Liver (tissue), 7 donors: ENCODE measurements at regions not wholly inside any gene's neighbourhood (a gene's known extent, or its start where the extent isn't known, plus 50 kb on each side); places are given as distances from the start of the nearest gene placed in this dataset.

ENCODE experiments used
- DNase-seq: peaks from one replicate; pipeline ENCODE4 v3.0.0-alpha.2; 2017; ENCODE audit warnings: low spot score
- H3K27ac ChIP-seq, 2 donors: one replicate each; pipeline ENCODE4 v1.7.0; 2013; ENCODE audit warnings: inconsistent platforms in 2 of 2, low read length in 2 of 2, control low read depth in 1 of 2, low read depth in 1 of 2, mild to moderate bottlenecking in 1 of 2
- H3K27me3 ChIP-seq, 4 donors: one replicate each; pipeline versions ENCODE4 v1.6.1 to v1.7.0; 2013; ENCODE audit warnings: low read length in 3 of 4, inconsistent platforms in 1 of 4, mild to moderate bottlenecking in 1 of 4, moderate library complexity in 1 of 4; ENCODE audit not compliant: control insufficient read depth in 4 of 4, insufficient read depth in 4 of 4
- H3K36me3 ChIP-seq, 4 donors: one replicate each; pipeline versions ENCODE4 v1.6.1 to v1.7.0; 2013; ENCODE audit warnings: low read length in 3 of 4, mild to moderate bottlenecking in 3 of 4, low read depth in 1 of 4, moderate library complexity in 1 of 4; ENCODE audit not compliant: control insufficient read depth in 4 of 4, insufficient read depth in 3 of 4
- H3K4me1 ChIP-seq, 4 donors: one replicate each; pipeline versions ENCODE4 v1.6.1 to v1.7.0; 2013; ENCODE audit warnings: low read length in 3 of 4, mild to moderate bottlenecking in 3 of 4, moderate library complexity in 1 of 4; ENCODE audit not compliant: control insufficient read depth in 4 of 4, insufficient read depth in 4 of 4
- H3K4me3 ChIP-seq, 3 donors: one replicate each; pipeline versions ENCODE4 v1.6.1 to v1.7.0; 2013; ENCODE audit warnings: low read length in 3 of 3, control low read depth in 1 of 3, low read depth in 1 of 3, mild to moderate bottlenecking in 1 of 3
- H3K9ac ChIP-seq, 2 donors: one replicate each; pipeline ENCODE4 v1.7.0; 2013; ENCODE audit warnings: low read length in 2 of 2, mild to moderate bottlenecking in 2 of 2, moderate library complexity in 2 of 2, control low read depth in 1 of 2, low read depth in 1 of 2
- H3K9me3 ChIP-seq, 4 donors: one replicate each; pipeline versions ENCODE4 v1.6.1 to v1.7.0; 2013; ENCODE audit warnings: low read length in 3 of 4; ENCODE audit not compliant: control insufficient read depth in 4 of 4
- ATF3 ChIP-seq: IDR thresholded peaks from 2 replicates; pipeline ENCODE4 v1.6.1; 2016; ENCODE audit warnings: antibody characterized with exemption
- EGR1 ChIP-seq, 2 donors: IDR thresholded peaks; 2 replicates each; pipeline ENCODE4 v1.6.1; 2016 to 2018; ENCODE audit warnings: antibody characterized with exemption in 2 of 2, low read depth in 2 of 2
- GABPA ChIP-seq, 2 donors: IDR thresholded peaks in 1 of 2; conservative IDR thresholded peaks in 1 of 2; 2 replicates each; pipeline ENCODE4 v1.6.1; 2016; ENCODE audit warnings: antibody characterized with exemption in 2 of 2, mild to moderate bottlenecking in 1 of 2, moderate library complexity in 1 of 2
- JUND ChIP-seq, 2 donors: IDR thresholded peaks; 2 replicates each; pipeline ENCODE4 v1.6.1; 2016; ENCODE audit warnings: antibody characterized with exemption in 2 of 2
- RAD21 ChIP-seq, 2 donors: IDR thresholded peaks; 2 replicates each; pipeline ENCODE4 v1.6.1; 2016; ENCODE audit warnings: antibody characterized with exemption in 2 of 2, mild to moderate bottlenecking in 2 of 2
- RXRA ChIP-seq, 2 donors: IDR thresholded peaks; 2 replicates each; pipeline ENCODE4 v1.6.1; 2017 to 2018; ENCODE audit warnings: antibody characterized with exemption in 2 of 2, mild to moderate bottlenecking in 1 of 2
- SP1 ChIP-seq: IDR thresholded peaks from 2 replicates; pipeline ENCODE4 v1.6.1; 2018; ENCODE audit warnings: antibody characterized with exemption, mild to moderate bottlenecking
- TAF1 ChIP-seq: conservative IDR thresholded peaks from 2 replicates; pipeline ENCODE4 v1.6.1; 2016; ENCODE audit warnings: antibody characterized with exemption, mild to moderate bottlenecking
- YY1 ChIP-seq: IDR thresholded peaks from 2 replicates; pipeline ENCODE4 v1.6.1; 2016; ENCODE audit warnings: antibody characterized with exemption, mild to moderate bottlenecking
- WGBS: extraction: QIAGEN DNeasy Blood & Tissue Kit; methylation state at CpG from one replicate; pipeline ENCODE4 v1.1.7; 2013; 5-methylcytosine and 5-hydroxymethylcytosine counted together
- TF ChIP-seq, protein P1 (sequence below): IDR thresholded peaks from 2 replicates; pipeline ENCODE4 v1.6.1; 2016; ENCODE audit warnings: antibody characterized with exemption, mild to moderate bottlenecking
- TF ChIP-seq, protein P2 (sequence below): IDR thresholded peaks from 2 replicates; pipeline ENCODE4 v1.6.1; 2016; ENCODE audit warnings: antibody characterized with exemption
- donor health status: healthy.
- donor health status: healthy.
- donor health status: healthy.
- donor health status: healthy.

DNA sequence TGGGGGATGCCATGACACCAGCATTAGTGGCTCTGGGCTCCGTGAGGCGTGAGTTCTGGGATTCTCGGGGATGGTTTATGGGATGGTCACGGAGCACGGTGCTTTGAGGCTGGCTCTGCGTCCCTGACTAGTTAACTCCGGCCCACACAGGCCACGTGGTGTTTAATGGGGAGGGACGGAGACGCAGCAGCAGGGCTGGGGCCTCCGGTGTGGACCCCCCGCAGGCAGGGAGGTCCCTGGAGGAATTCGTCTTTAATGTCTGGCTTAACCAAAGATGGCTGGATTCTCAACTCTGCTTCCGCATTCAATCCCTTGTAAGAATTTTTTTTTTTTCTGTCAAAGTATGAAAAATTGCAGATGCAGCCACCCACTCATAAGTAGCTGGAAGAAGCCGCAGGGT lies 86.4 kb upstream of the RFLNA start:
- no peaks in the 10 kb centered on the region for H3K9me3 ChIP-seq
- TF ChIP-seq, protein P1, sequence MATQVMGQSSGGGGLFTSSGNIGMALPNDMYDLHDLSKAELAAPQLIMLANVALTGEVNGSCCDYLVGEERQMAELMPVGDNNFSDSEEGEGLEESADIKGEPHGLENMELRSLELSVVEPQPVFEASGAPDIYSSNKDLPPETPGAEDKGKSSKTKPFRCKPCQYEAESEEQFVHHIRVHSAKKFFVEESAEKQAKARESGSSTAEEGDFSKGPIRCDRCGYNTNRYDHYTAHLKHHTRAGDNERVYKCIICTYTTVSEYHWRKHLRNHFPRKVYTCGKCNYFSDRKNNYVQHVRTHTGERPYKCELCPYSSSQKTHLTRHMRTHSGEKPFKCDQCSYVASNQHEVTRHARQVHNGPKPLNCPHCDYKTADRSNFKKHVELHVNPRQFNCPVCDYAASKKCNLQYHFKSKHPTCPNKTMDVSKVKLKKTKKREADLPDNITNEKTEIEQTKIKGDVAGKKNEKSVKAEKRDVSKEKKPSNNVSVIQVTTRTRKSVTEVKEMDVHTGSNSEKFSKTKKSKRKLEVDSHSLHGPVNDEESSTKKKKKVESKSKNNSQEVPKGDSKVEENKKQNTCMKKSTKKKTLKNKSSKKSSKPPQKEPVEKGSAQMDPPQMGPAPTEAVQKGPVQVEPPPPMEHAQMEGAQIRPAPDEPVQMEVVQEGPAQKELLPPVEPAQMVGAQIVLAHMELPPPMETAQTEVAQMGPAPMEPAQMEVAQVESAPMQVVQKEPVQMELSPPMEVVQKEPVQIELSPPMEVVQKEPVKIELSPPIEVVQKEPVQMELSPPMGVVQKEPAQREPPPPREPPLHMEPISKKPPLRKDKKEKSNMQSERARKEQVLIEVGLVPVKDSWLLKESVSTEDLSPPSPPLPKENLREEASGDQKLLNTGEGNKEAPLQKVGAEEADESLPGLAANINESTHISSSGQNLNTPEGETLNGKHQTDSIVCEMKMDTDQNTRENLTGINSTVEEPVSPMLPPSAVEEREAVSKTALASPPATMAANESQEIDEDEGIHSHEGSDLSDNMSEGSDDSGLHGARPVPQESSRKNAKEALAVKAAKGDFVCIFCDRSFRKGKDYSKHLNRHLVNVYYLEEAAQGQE = no peak
- no peak for DNase-seq
- no peaks in the 10 kb centered on the region for H3K36me3 ChIP-seq
- no peak overlapping the region for H3K27ac ChIP-seq
- WGBS = 85% methylated on average over 15 of the region's 15 CpGs
- H3K4me3 ChIP-seq = no peak overlapping the region
- no peaks in the 10 kb centered on the region for H3K27me3 ChIP-seq
- no peak overlapping the region for H3K9ac ChIP-seq
- no peaks in the 10 kb centered on the region for H3K4me1 ChIP-seq

DNA sequence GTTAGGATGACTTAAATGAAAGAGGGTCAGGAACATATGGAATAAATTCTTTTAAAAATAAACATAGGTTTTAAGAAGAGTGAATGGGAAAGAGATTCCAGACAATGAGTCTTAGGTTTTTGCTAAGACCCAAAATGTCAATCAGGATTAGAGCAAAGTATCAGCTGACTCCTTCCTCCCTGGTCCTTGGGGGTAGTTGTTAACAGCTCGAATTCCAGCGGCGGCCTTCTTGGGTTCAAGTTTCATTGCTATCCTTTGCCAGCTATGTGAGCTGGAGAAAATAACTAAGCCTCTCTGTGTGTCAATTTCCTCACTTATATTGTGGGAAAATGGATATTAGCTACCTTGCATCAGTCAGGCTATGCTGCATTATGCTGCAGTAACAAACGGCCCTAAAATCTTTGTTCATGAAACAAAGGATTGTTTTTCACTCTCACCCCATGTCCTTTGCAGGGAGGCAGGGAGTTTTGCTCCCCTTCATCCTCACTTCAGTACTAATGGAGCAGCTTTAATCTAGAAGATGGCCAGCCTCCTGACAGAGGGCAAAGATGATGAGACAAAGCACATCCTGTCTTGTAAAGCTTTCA lies 83.8 kb upstream of the RFLNA start:
- H3K36me3 ChIP-seq = no peaks in the 10 kb centered on the region
- 90% methylated on average over 4 of the region's 4 CpGs for WGBS
- H3K27ac ChIP-seq = no peak overlapping the region
- H3K27me3 ChIP-seq = peaks cover 0 to 3% (median 0%) of the 10 kb centered on the region in 4 donors
- H3K9ac ChIP-seq = no peak overlapping the region
- TF ChIP-seq, protein P2, sequence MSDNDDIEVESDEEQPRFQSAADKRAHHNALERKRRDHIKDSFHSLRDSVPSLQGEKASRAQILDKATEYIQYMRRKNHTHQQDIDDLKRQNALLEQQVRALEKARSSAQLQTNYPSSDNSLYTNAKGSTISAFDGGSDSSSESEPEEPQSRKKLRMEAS = no peak
- TF ChIP-seq GABPA (IDR thresholded peaks at IDR 0.05 in 1 of 2, conservative IDR thresholded peaks at IDR 0.05 in 1 of 2) = no peak
- no peak for DNase-seq
- H3K4me3 ChIP-seq = no peak overlapping the region
- no peaks in the 10 kb centered on the region for H3K4me1 ChIP-seq
- peaks cover 3 to 7% (median 5%) of the 10 kb centered on the region in 4 donors for H3K9me3 ChIP-seq

DNA sequence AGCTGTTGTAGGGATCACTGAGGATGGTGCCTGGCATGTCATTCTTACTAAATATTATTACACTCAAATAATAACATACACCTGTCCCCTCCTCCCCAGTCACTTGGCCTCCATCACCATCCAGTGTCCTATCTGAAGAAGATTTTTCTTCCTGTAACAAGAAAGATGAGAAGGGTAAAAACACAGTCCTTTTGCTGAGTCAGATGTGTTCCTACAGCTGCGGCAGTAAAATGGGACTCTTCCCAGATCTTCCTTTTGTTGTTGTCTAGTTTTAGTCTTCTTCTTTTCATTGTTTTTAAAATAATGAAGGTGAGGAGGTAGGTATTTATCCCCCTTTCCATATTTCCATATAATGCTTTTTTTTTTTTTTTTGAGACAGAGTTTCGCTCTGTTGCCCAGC lies 83.1 kb upstream of the RFLNA start:
- H3K27me3 ChIP-seq = peaks cover 0 to 3% (median 0%) of the 10 kb centered on the region in 4 donors
- peaks cover 3 to 7% (median 5%) of the 10 kb centered on the region in 4 donors for H3K9me3 ChIP-seq
- DNase-seq = no peak
- TF ChIP-seq RAD21 (IDR thresholded peaks at IDR 0.05) (no peak), SP1 (no peak), TAF1 (no peak)
- H3K4me1 ChIP-seq = no peaks in the 10 kb centered on the region
- WGBS = 94% methylated on average over 2 of the region's 2 CpGs
- H3K36me3 ChIP-seq = no peaks in the 10 kb centered on the region
- no peak overlapping the region for H3K27ac ChIP-seq
- no peak overlapping the region for H3K9ac ChIP-seq
- H3K4me3 ChIP-seq = no peak overlapping the region

- WGBS = 84% methylated on average over 11 of the region's 11 CpGs
- H3K36me3 ChIP-seq = no peaks in the 10 kb centered on the region
- H3K9ac ChIP-seq = no peak overlapping the region
- H3K9me3 ChIP-seq = peaks cover 3 to 7% (median 5%) of the 10 kb centered on the region in 4 donors
- no peak overlapping the region for H3K4me3 ChIP-seq
- H3K27ac ChIP-seq = no peak overlapping the region
- H3K4me1 ChIP-seq = no peaks in the 10 kb centered on the region
- TF ChIP-seq RXRA (IDR thresholded peaks at IDR 0.05) = no peak
- no peak for TF ChIP-seq TAF1
- TF ChIP-seq ATF3 = no peak
- TF ChIP-seq, protein P1 = no peak
- TF ChIP-seq YY1 = no peak
- TF ChIP-seq EGR1 (IDR thresholded peaks at IDR 0.05; ENCODE audit: low read depth in 2 of 2) = no peak
- TF ChIP-seq JUND (IDR thresholded peaks at IDR 0.05) = no peak
- H3K27me3 ChIP-seq = peaks cover 0 to 3% (median 0%) of the 10 kb centered on the region in 4 donors
- DNase-seq = no peak
These were observed 81.1 kb upstream of the RFLNA start for GRCh38 chr12:124213666-124214347.
